Fibroblast of the aortic adventitia (primary cell): ENCODE measurements at regions not wholly inside any gene's neighbourhood (a gene's known extent, or its start where the extent isn't known, plus 50 kb on each side); places are given as distances from the start of the nearest gene placed in this dataset.

Experiments used
- DNase-seq: peaks from one replicate; pipeline ENCODE4 v3.0.0-alpha.2; 2010; ENCODE audit warnings: low read depth
- H3K4me3 ChIP-seq: 2 replicates; pipeline ENCODE4 v1.5.1; 2011; ENCODE audit warnings: low read depth, mild to moderate bottlenecking, control low read depth, low read length, moderate library complexity
- CTCF ChIP-seq: IDR thresholded peaks from 2 replicates; pipeline ENCODE4 v1.5.1; 2011; ENCODE audit warnings: mild to moderate bottlenecking, low read length, control low read depth, inconsistent platforms; ENCODE audit not compliant: insufficient read depth

GRCh38 chr17:77498091-77498741, 357.4 kb downstream of the SEC14L1 start:
- H3K4me3 ChIP-seq = no peak overlapping the region
- no peak for DNase-seq
- no peak for TF ChIP-seq CTCF

GRCh38 chr17:77498791-77499698, 358.3 kb downstream of the SEC14L1 start:
- DNase-seq = no peak
- TF ChIP-seq CTCF = no peak
- no peak overlapping the region for H3K4me3 ChIP-seq

- DNase-seq = no peak
- no peak overlapping the region for H3K4me3 ChIP-seq
- no peak for TF ChIP-seq CTCF
Observed at GRCh38 chr17:77499699-77500435, 359.1 kb downstream of the SEC14L1 start.

GRCh38 chr17:77501101-77501566, 360.4 kb downstream of the SEC14L1 start:
- peak; percentile 23 for DNase-seq
- TF ChIP-seq CTCF = peak; percentile 55
- no peak overlapping the region for H3K4me3 ChIP-seq

GRCh38 chr17:77501751-77502625, 361.2 kb downstream of the SEC14L1 start:
- TF ChIP-seq CTCF = no peak
- no peak overlapping the region for H3K4me3 ChIP-seq
- no peak for DNase-seq
